GM23338 (cell line): ENCODE measurements at regions not wholly inside any gene's neighbourhood (a gene's known extent, or its start where the extent isn't known, plus 50 kb on each side); places are given as distances from the start of the nearest gene placed in this dataset.

Experiments
- CREB1 ChIP-seq: fragments of 250-450 bp; sonication (Bioruptor Pico); IDR thresholded peaks from 2 replicates; pipeline ENCODE4 v1.5.0; 2020; ENCODE audit warnings: low read depth, mild to moderate bottlenecking, moderate library complexity
- EZH2 ChIP-seq: fragments of 200-600 bp; sonication (generic); IDR thresholded peaks from one replicate; pipeline ENCODE4 v1.8.0; 2017; ENCODE audit warnings: antibody characterized with exemption, mild to moderate bottlenecking, low read depth; ENCODE audit not compliant: unreplicated experiment
- EZH2phosphoT487 ChIP-seq: fragments of 200-600 bp; sonication (generic); IDR thresholded peaks from one replicate; pipeline ENCODE4 v1.8.1; 2018; ENCODE audit warnings: antibody characterized with exemption; ENCODE audit not compliant: unreplicated experiment
- JUNB ChIP-seq: IDR thresholded peaks from one replicate; pipeline ENCODE4 v1.6.1; 2016; ENCODE audit warnings: antibody characterized with exemption; ENCODE audit not compliant: unreplicated experiment
- NANOG ChIP-seq: IDR thresholded peaks from 2 replicates; pipeline ENCODE4 v1.6.1; 2016; ENCODE audit warnings: antibody characterized with exemption, borderline replicate concordance
- POLR2AphosphoS5 ChIP-seq: IDR thresholded peaks from 2 replicates; pipeline ENCODE4 v1.6.1; 2016; ENCODE audit warnings: antibody characterized with exemption, low read depth
- REST ChIP-seq: IDR thresholded peaks from one replicate; pipeline ENCODE4 v1.6.1; 2018; ENCODE audit warnings: antibody characterized with exemption; ENCODE audit not compliant: unreplicated experiment
- STAT1 ChIP-seq: IDR thresholded peaks from one replicate; pipeline ENCODE4 v1.6.1; 2016; ENCODE audit warnings: antibody characterized with exemption; ENCODE audit not compliant: unreplicated experiment
- ZNF114 ChIP-seq: fragments of 250-450 bp; sonication (Bioruptor Pico); IDR thresholded peaks from 2 replicates; pipeline ENCODE4 v1.5.0; 2020; ENCODE audit warnings: mild to moderate bottlenecking, moderate library complexity
- ZNF331 ChIP-seq: fragments of 250-450 bp; sonication (Bioruptor Pico); IDR thresholded peaks from 2 replicates; pipeline ENCODE4 v1.5.0; 2020; ENCODE audit warnings: low read depth, mild to moderate bottlenecking, moderate library complexity
- TF ChIP-seq, protein P1 (sequence below), 2 experiments: fragments of 200-600 bp in 1 of 2; sonication (generic) in 1 of 2; conservative IDR thresholded peaks; 2 replicates each; pipeline versions ENCODE4 v1.5.1 to v1.6.1; 2016 to 2017; ENCODE audit warnings: antibody characterized with exemption in 2 of 2, low read depth in 2 of 2, mild to moderate bottlenecking in 2 of 2, moderate library complexity in 1 of 2
- TF ChIP-seq, protein P2 (sequence below): IDR thresholded peaks from 2 replicates; pipeline ENCODE4 v1.6.1; 2016; ENCODE audit warnings: antibody characterized with exemption

DNA sequence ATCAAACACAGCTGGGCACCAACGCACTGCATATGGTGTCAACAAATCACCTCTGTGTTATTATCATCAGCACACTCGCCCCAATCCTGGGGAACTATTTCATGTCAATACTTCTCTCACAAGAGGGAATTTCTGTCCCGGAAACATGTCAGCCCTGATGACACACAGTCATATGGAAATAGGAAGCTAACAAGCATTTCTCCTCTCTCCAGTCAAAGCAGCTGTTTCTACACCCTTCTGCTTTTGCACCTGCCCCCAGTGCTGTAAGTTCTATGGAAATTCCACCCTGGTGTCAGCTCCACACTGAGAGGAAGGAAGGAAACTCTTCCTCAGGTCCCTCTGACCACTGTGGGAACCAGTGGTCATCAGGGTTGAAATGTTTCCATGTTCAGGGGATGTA, 447.6 kb upstream of the ID2 start:
- TF ChIP-seq, protein P1, sequence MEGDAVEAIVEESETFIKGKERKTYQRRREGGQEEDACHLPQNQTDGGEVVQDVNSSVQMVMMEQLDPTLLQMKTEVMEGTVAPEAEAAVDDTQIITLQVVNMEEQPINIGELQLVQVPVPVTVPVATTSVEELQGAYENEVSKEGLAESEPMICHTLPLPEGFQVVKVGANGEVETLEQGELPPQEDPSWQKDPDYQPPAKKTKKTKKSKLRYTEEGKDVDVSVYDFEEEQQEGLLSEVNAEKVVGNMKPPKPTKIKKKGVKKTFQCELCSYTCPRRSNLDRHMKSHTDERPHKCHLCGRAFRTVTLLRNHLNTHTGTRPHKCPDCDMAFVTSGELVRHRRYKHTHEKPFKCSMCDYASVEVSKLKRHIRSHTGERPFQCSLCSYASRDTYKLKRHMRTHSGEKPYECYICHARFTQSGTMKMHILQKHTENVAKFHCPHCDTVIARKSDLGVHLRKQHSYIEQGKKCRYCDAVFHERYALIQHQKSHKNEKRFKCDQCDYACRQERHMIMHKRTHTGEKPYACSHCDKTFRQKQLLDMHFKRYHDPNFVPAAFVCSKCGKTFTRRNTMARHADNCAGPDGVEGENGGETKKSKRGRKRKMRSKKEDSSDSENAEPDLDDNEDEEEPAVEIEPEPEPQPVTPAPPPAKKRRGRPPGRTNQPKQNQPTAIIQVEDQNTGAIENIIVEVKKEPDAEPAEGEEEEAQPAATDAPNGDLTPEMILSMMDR (conservative IDR thresholded peaks at IDR 0.05; ENCODE audit: low read depth in 2 of 2): no peak
- TF ChIP-seq EZH2 (no peak), JUNB (no peak), POLR2AphosphoS5 (no peak), REST (no peak), ZNF331 (CRISPR knock-in tag) (no peak), EZH2phosphoT487 (no peak), CREB1 (CRISPR knock-in tag) (no peak), ZNF114 (no peak), STAT1 (no peak), NANOG (no peak)
- TF ChIP-seq, protein P2, sequence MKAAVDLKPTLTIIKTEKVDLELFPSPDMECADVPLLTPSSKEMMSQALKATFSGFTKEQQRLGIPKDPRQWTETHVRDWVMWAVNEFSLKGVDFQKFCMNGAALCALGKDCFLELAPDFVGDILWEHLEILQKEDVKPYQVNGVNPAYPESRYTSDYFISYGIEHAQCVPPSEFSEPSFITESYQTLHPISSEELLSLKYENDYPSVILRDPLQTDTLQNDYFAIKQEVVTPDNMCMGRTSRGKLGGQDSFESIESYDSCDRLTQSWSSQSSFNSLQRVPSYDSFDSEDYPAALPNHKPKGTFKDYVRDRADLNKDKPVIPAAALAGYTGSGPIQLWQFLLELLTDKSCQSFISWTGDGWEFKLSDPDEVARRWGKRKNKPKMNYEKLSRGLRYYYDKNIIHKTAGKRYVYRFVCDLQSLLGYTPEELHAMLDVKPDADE: no peak
